ENCODE measurements at regions not wholly inside any gene's neighbourhood (a gene's known extent, or its start where the extent isn't known, plus 50 kb on each side); places are given as distances from the start of the nearest gene placed in this dataset.

GRCh38 chr11:115580927-115581680 is 76.9 kb upstream of the CADM1 start:
- Histone ChIP-seq H3K27ac (ENCODE audit: low read depth, low read length) (no peak overlapping the region), H3K4me1 (ENCODE audit: control insufficient read depth, insufficient read depth, low read length) (no peaks in the 10 kb centered on the region), H3K36me3 (ENCODE audit: control insufficient read depth, insufficient read depth, low read length) (no peaks in the 10 kb centered on the region), H3K27me3 (ENCODE audit: control insufficient read depth, insufficient read depth, low read length) (no peaks in the 10 kb centered on the region), H3K4me3 (ENCODE audit: low read depth, low read length) (no peak overlapping the region), H3K9me3 (ENCODE audit: control insufficient read depth, insufficient read depth, low read length) (no peaks in the 10 kb centered on the region)
- no peak for DNase-seq (ENCODE audit: low read depth in 4 of 6, low spot score in 6 of 6)
- WGBS (ENCODE audit: insufficient coverage) = 50% methylated on average over 2 of the region's 7 CpGs

DNA sequence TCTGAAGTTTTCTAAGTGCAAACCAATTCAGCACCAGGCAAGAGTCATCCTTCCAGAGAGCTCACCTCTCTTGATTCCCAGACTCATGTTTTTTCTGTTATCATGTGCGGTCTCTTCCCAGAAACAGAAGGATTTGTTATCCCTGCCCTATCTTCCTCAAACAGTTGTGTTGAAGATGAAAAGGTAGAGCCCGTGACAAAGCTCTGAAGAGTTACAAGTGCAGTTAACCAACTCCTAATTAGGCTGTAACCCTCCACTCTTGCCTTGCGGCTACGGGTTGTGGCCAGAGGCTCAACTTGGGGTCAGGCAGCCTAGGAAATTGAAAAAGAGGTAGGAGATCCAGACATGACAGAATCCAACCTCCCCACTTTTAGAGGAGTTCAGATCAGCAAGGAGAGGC is 76.2 kb upstream of the CADM1 start:
- Histone ChIP-seq H3K27ac (ENCODE audit: low read depth, low read length) (no peak overlapping the region), H3K27me3 (ENCODE audit: control insufficient read depth, insufficient read depth, low read length) (no peaks in the 10 kb centered on the region), H3K4me1 (ENCODE audit: control insufficient read depth, insufficient read depth, low read length) (no peaks in the 10 kb centered on the region), H3K4me3 (ENCODE audit: low read depth, low read length) (no peak overlapping the region), H3K9me3 (ENCODE audit: control insufficient read depth, insufficient read depth, low read length) (no peaks in the 10 kb centered on the region), H3K36me3 (ENCODE audit: control insufficient read depth, insufficient read depth, low read length) (no peaks in the 10 kb centered on the region)
- DNase-seq (ENCODE audit: low read depth in 4 of 6, low spot score in 6 of 6) = no peak
- WGBS (ENCODE audit: insufficient coverage) = no CpG with 5 or more reads among the region's 4 CpGs

- DNase-seq (ENCODE audit: low read depth in 4 of 6, low spot score in 6 of 6) = no peak
- Histone ChIP-seq H3K4me3 (ENCODE audit: low read depth, low read length) (no peak overlapping the region), H3K27me3 (ENCODE audit: control insufficient read depth, insufficient read depth, low read length) (no peaks in the 10 kb centered on the region), H3K9me3 (ENCODE audit: control insufficient read depth, insufficient read depth, low read length) (no peaks in the 10 kb centered on the region), H3K4me1 (ENCODE audit: control insufficient read depth, insufficient read depth, low read length) (no peaks in the 10 kb centered on the region), H3K36me3 (ENCODE audit: control insufficient read depth, insufficient read depth, low read length) (no peaks in the 10 kb centered on the region), H3K27ac (ENCODE audit: low read depth, low read length) (no peak overlapping the region)
- 96% methylated on average over 4 of the region's 5 CpGs for WGBS (ENCODE audit: insufficient coverage)
Observed at GRCh38 chr11:115579181-115579825, 75.1 kb upstream of the CADM1 start.

DNA sequence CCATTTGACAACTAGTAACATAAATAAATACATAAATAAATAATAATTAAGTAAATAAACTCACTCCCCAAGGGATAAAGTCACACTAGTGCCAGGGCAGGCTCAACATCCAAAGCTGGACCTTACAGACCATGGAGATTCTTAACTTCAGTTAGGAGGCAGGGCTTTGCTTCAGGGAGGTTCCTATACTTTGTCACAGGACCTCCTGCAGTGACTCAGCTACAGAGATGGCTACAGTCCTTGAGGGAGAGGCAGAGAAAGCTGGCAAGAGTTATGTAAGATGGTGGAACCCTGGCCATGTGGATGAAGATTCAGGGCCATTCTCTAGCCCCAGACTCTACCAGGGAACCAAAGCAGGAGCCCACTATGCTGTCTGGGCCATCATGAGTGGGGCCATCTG is 74.1 kb upstream of the CADM1 start:
- Histone ChIP-seq H3K27me3 (ENCODE audit: control insufficient read depth, insufficient read depth, low read length) (no peaks in the 10 kb centered on the region), H3K9me3 (ENCODE audit: control insufficient read depth, insufficient read depth, low read length) (no peaks in the 10 kb centered on the region), H3K27ac (ENCODE audit: low read depth, low read length) (no peak overlapping the region), H3K36me3 (ENCODE audit: control insufficient read depth, insufficient read depth, low read length) (no peaks in the 10 kb centered on the region), H3K4me1 (ENCODE audit: control insufficient read depth, insufficient read depth, low read length) (no peaks in the 10 kb centered on the region), H3K4me3 (ENCODE audit: low read depth, low read length) (no peak overlapping the region)
- DNase-seq (ENCODE audit: low read depth in 4 of 6, low spot score in 6 of 6) = no peak

DNA sequence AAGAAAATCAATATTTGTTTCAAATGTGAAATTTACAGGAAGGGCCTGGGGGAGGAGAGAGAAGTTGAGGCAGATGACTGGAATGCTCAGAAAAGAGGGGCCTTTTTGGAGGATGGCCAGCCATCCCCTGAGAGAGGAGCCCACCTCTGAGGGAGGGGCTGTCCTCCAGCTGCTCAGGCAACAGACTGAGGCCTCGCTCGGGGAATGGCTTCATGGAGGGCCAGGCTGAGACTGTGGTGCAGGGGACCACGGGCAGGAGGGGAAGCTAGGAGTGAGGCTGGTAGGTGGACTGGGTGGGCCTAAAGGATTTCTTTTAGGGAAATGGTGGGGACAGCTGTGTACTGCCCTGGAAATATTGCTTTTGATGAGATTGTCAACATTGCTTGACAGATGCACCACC is 73.5 kb upstream of the CADM1 start:
- DNase-seq (ENCODE audit: low read depth in 4 of 6, low spot score in 6 of 6) = no peak
- Histone ChIP-seq H3K27me3 (ENCODE audit: control insufficient read depth, insufficient read depth, low read length) (no peaks in the 10 kb centered on the region), H3K27ac (ENCODE audit: low read depth, low read length) (no peak overlapping the region), H3K9me3 (ENCODE audit: control insufficient read depth, insufficient read depth, low read length) (no peaks in the 10 kb centered on the region), H3K4me1 (ENCODE audit: control insufficient read depth, insufficient read depth, low read length) (no peaks in the 10 kb centered on the region), H3K4me3 (ENCODE audit: low read depth, low read length) (no peak overlapping the region), H3K36me3 (ENCODE audit: control insufficient read depth, insufficient read depth, low read length) (no peaks in the 10 kb centered on the region)
- 56% methylated on average over 3 of the region's 3 CpGs for WGBS (ENCODE audit: insufficient coverage)

DNA sequence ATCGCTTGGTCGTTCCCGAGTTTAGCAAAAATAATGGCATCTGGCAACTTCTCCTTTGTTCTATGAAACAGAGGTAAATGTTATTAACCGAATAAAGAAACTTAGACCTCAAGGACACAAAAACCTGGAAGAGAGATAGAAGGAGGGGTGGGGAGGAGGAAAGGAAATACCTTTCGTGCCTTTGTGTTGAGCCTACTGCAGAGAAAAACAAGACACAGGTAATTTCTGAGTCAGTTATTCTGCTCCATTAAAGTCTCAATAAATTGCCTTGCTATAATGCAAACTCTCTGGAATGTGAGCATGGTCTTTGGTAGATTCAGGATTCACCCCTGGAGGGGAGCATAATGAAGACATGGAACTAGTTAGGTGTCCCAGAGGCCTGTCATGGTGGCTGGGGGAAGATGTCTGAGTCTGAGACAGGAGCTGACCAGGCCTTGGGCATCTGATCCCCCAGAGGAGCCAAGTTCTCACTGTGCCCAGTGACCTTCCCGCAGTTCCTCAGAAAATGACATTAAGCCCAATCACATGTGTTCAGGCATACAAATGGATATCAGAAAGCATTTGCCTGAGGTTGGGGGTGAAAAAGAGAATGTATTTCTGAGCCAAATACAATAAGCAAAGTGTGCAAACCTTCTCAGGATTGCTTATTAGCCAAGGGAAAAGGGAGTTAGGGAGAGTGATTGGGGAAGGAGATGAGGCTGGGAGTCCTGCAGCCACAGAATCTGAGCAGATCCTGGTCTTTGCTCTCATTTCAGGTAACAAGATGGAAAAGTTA is 72.6 kb upstream of the CADM1 start:
- Histone ChIP-seq H3K27me3 (ENCODE audit: control insufficient read depth, insufficient read depth, low read length) (no peaks in the 10 kb centered on the region), H3K4me3 (ENCODE audit: low read depth, low read length) (no peak overlapping the region), H3K4me1 (ENCODE audit: control insufficient read depth, insufficient read depth, low read length) (no peaks in the 10 kb centered on the region), H3K9me3 (ENCODE audit: control insufficient read depth, insufficient read depth, low read length) (no peaks in the 10 kb centered on the region), H3K36me3 (ENCODE audit: control insufficient read depth, insufficient read depth, low read length) (no peaks in the 10 kb centered on the region), H3K27ac (ENCODE audit: low read depth, low read length) (no peak overlapping the region)
- 100% methylated on average over 2 of the region's 6 CpGs for WGBS (ENCODE audit: insufficient coverage)
- peak in 1 of 6 donors; percentile 42 for DNase-seq (ENCODE audit: low read depth in 4 of 6, low spot score in 6 of 6)

DNA sequence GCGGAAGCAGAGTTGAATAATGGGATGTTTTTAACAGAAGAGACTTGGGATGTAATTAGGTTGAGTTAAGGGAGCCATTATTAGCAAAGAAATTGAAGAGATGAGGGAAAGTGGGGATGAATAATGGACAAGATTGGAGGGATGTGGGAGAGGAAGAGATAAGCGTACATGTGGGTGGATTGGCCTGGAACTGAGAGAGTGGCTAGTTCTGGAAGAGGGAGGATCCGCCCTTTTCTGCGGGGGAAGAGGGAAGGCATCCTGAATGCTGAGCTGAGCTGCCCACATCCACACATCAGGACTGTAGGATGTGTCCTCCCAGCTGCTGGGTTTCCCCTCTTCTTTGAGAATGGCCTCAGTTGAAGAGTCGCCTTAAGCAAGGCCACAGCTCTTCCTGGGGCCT is 68.3 kb upstream of the CADM1 start:
- no peak overlapping the region for H3K27ac ChIP-seq (ENCODE audit: low read depth, low read length)
- WGBS (ENCODE audit: insufficient coverage) = 90% methylated on average over 3 of the region's 5 CpGs
- H3K27me3 ChIP-seq (ENCODE audit: control insufficient read depth, insufficient read depth, low read length) = no peaks in the 10 kb centered on the region
- no peaks in the 10 kb centered on the region for H3K4me1 ChIP-seq (ENCODE audit: control insufficient read depth, insufficient read depth, low read length)
- no peaks in the 10 kb centered on the region for H3K36me3 ChIP-seq (ENCODE audit: control insufficient read depth, insufficient read depth, low read length)
- DNase-seq (ENCODE audit: low read depth in 4 of 6, low spot score in 6 of 6) = no peak
- no peaks in the 10 kb centered on the region for H3K9me3 ChIP-seq (ENCODE audit: control insufficient read depth, insufficient read depth, low read length)
- no peak overlapping the region for H3K4me3 ChIP-seq (ENCODE audit: low read depth, low read length)

DNA sequence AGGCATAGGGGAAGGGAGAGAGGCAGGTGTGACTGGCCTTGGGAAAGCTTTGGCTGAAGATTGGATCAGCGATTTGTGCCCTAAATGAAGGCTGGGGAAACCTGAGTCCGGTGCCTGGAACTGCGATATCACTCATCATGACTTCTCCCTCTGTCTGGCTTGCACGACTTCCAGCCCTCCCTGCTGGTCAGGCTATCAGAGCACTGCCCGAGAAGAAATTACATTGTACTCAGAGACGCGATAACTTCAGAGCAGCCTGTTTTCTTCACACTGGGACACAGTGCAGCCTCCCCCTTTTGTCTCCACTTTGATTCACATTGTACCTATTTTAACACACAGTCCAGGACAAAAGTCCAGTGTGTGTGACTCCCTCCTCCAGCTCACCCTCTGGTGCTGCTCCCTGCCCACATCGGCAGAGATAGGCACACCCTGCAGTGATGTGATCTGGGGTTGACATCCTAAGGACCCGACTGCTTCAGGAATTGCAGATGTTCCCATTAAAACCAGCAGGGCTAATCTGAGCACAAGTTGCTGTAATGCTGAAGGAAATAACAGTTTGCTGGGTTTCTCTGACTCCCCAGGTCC is 62.1 kb upstream of the CADM1 start:
- Histone ChIP-seq H3K4me1 (ENCODE audit: control insufficient read depth, insufficient read depth, low read length) (no peaks in the 10 kb centered on the region), H3K27me3 (ENCODE audit: control insufficient read depth, insufficient read depth, low read length) (peaks cover 3% of the 10 kb centered on the region), H3K36me3 (ENCODE audit: control insufficient read depth, insufficient read depth, low read length) (no peaks in the 10 kb centered on the region), H3K4me3 (ENCODE audit: low read depth, low read length) (no peak overlapping the region), H3K27ac (ENCODE audit: low read depth, low read length) (no peak overlapping the region), H3K9me3 (ENCODE audit: control insufficient read depth, insufficient read depth, low read length) (no peaks in the 10 kb centered on the region)
- WGBS (ENCODE audit: insufficient coverage) = 31% methylated on average over 9 of the region's 9 CpGs
- DNase-seq (ENCODE audit: low read depth in 4 of 6, low spot score in 6 of 6) = peak in 1 of 6 donors; percentile 31

GRCh38 chr11:115564851-115565250 is 60.6 kb upstream of the CADM1 start:
- H3K9me3 ChIP-seq (ENCODE audit: control insufficient read depth, insufficient read depth, low read length) = no peaks in the 10 kb centered on the region
- no peak overlapping the region for H3K4me3 ChIP-seq (ENCODE audit: low read depth, low read length)
- H3K27me3 ChIP-seq (ENCODE audit: control insufficient read depth, insufficient read depth, low read length) = peaks cover 3% of the 10 kb centered on the region
- WGBS (ENCODE audit: insufficient coverage) = 91% methylated on average over 8 of the region's 8 CpGs
- no peak for DNase-seq (ENCODE audit: low read depth in 4 of 6, low spot score in 6 of 6)
- H3K4me1 ChIP-seq (ENCODE audit: control insufficient read depth, insufficient read depth, low read length) = no peaks in the 10 kb centered on the region
- H3K36me3 ChIP-seq (ENCODE audit: control insufficient read depth, insufficient read depth, low read length) = no peaks in the 10 kb centered on the region
- H3K27ac ChIP-seq (ENCODE audit: low read depth, low read length) = no peak overlapping the region
